ENCODE measurements at regions not wholly inside any gene's neighbourhood (a gene's known extent, or its start where the extent isn't known, plus 50 kb on each side); places are given as distances from the start of the nearest gene placed in this dataset.

GRCh38 chr4:1462009-1462767, 55.9 kb upstream of the NKX1-1 start (continued):
- TF ChIP-seq JUNB (IDR thresholded peaks at IDR 0.05) (no peak), FOSL2 (IDR thresholded peaks at IDR 0.05) (no peak), FOSL2 (CRISPR knock-in tag; IDR thresholded peaks at IDR 0.05) (no peak), KDM5A (IDR thresholded peaks at IDR 0.05) (no peak), EHMT2 (IDR thresholded peaks at IDR 0.05; ENCODE audit: low read depth) (no peak), CBX8 (IDR thresholded peaks at IDR 0.05) (no peak), RFX5 (IDR thresholded peaks at IDR 0.05) (no peak)

- Histone ChIP-seq H3K4me2 (no peak overlapping the region), H3K4me3 (no peak overlapping the region), H3K27ac (no peak overlapping the region), H3K4me1 (no peaks in the 10 kb centered on the region), H3K9me3 (no peaks in the 10 kb centered on the region)
- POLR2A ChIA-PET, result interaction anchor here (0.6 kb wide), 1 partner anchor 116 kb away, joined by 8 read pairs; no protein-coding TSS in a partner anchor
- no peak for DNase-seq (ENCODE audit: low read depth in 1 of 2, low spot score in 1 of 2)
- no peak for TF ChIP-seq JUN (IDR thresholded peaks at IDR 0.05)
- no peak for TF ChIP-seq NR3C1 (IDR thresholded peaks at IDR 0.05)
- no peak for FAIRE-seq
- WGBS (ENCODE audit: missing lambda C conversion rate), result 61% methylated on average over 12 of the region's 19 CpGs
- ATAC-seq, result no peak
- CTCF ChIA-PET, result no interaction called here
These were observed 55.0 kb upstream of the NKX1-1 start for GRCh38 chr4:1460967-1461868.

GRCh38 chr4:1459722-1460511, 53.7 kb upstream of the NKX1-1 start:
- no peak overlapping the region for H3K4me3 ChIP-seq
- no peaks in the 10 kb centered on the region for H3K4me1 ChIP-seq
- H3K27ac ChIP-seq, result no peak overlapping the region
- H3K9me3 ChIP-seq, result no peaks in the 10 kb centered on the region
- no peak for ATAC-seq
- DNase-seq (ENCODE audit: low read depth in 1 of 2, low spot score in 1 of 2), result no peak
- ChIA-PET POLR2A (interaction anchor here (0.6 kb wide), 1 partner anchor 115 kb away, joined by 8 read pairs; no protein-coding TSS in a partner anchor), CTCF (no interaction called here)
- 45% methylated on average over 10 of the region's 26 CpGs for WGBS (ENCODE audit: missing lambda C conversion rate)
- H3K4me2 ChIP-seq, result no peak overlapping the region
- TF ChIP-seq, protein P1, sequence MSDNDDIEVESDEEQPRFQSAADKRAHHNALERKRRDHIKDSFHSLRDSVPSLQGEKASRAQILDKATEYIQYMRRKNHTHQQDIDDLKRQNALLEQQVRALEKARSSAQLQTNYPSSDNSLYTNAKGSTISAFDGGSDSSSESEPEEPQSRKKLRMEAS (IDR thresholded peaks at IDR 0.05), result no peak
- TF ChIP-seq GATA3 (IDR thresholded peaks at IDR 0.05; ENCODE audit: borderline replicate concordance) (no peak), KDM5A (IDR thresholded peaks at IDR 0.05) (no peak), CBX8 (IDR thresholded peaks at IDR 0.05) (no peak), CEBPB (IDR thresholded peaks at IDR 0.05) (no peak), PHF8 (IDR thresholded peaks at IDR 0.05; ENCODE audit: borderline replicate concordance, low read depth) (no peak), ZSCAN20 (CRISPR knock-in tag; IDR thresholded peaks at IDR 0.05) (no peak), POLR2AphosphoS2 (conservative IDR thresholded peaks at IDR 0.05; ENCODE audit: low read length) (no peak), ESRRA (IDR thresholded peaks at IDR 0.05; ENCODE audit: borderline replicate concordance, low read length) (no peak), POLR2A (IDR thresholded peaks at IDR 0.05; ENCODE audit: low read length) (no peak), TP53 (CRISPR knock-in tag; IDR thresholded peaks at IDR 0.05) (no peak), BCL3 (IDR thresholded peaks at IDR 0.05) (no peak), HOXA7 (CRISPR knock-in tag; IDR thresholded peaks at IDR 0.05) (no peak), HDAC2 (IDR thresholded peaks at IDR 0.05) (no peak), REST (IDR thresholded peaks at IDR 0.05) (no peak)
- no peak for FAIRE-seq

All from A549 (cell line).